H1 (cell line): ENCODE measurements at regions not wholly inside any gene's neighbourhood (a gene's known extent, or its start where the extent isn't known, plus 50 kb on each side); places are given as distances from the start of the nearest gene placed in this dataset.

Source experiments
- CTCF ChIA-PET: fragments of 300-600 bp; sonication (Branson Sonifier 250); formaldehyde crosslinking; loops from one replicate; lab custom pipeline; 2021; ENCODE audit not compliant: partially characterized antibody; lab: Charles Lee
- POLR2A ChIA-PET: fragments of 300-600 bp; sonication (Branson Sonifier 250); formaldehyde crosslinking; loops from one replicate; lab custom pipeline; 2021; ENCODE audit warnings: inconsistent platforms; ENCODE audit not compliant: partially characterized antibody; lab: Charles Lee
- DNase-seq, 2 experiments: peaks; one replicate each; pipeline versions ENCODE4 v3.0.0 to v3.0.0-alpha.2; 2010 to 2022; ENCODE audit warnings: low spot score in 2 of 2, low read depth in 1 of 2, mixed read lengths in 1 of 2
- FAIRE-seq: peaks from 2 replicates; lab custom pipeline; 2011; peaks lifted over from hg19 to GRCh38; lab: Jason Lieb, UNC
- H2AFZ ChIP-seq: 2 replicates; pipeline ENCODE4 v1.8.1; 2012; ENCODE audit warnings: low read length, inconsistent platforms
- H2AK5ac ChIP-seq: 2 replicates; pipeline ENCODE4 v1.6.1; 2013; ENCODE audit warnings: low read depth, low read length
- H2BK120ac ChIP-seq: replicated peaks from 2 replicates; pipeline ENCODE3; 2013; ENCODE audit warnings: low read depth, low read length, inconsistent platforms
- H2BK12ac ChIP-seq: 2 replicates; pipeline ENCODE4 v1.6.1; 2013; ENCODE audit warnings: low read depth, low read length
- H2BK15ac ChIP-seq: 2 replicates; pipeline ENCODE4 v1.6.1; 2013; ENCODE audit warnings: low read length
- H2BK20ac ChIP-seq: 2 replicates; pipeline ENCODE4 v1.6.1; 2013; ENCODE audit warnings: low read length
- H2BK5ac ChIP-seq: 2 replicates; pipeline ENCODE4 v1.6.1; 2013; ENCODE audit warnings: low read depth, low read length
- H3K14ac ChIP-seq: 2 replicates; pipeline ENCODE4 v1.6.1; 2013; ENCODE audit warnings: inconsistent platforms; ENCODE audit not compliant: insufficient read length
- H3K18ac ChIP-seq: 2 replicates; pipeline ENCODE4 v1.6.1; 2013; ENCODE audit warnings: low read length; ENCODE audit errors: extremely low read depth
- H3K23ac ChIP-seq: 2 replicates; pipeline ENCODE4 v1.6.1; 2013; ENCODE audit warnings: inconsistent platforms; ENCODE audit not compliant: insufficient read length
- H3K23me2 ChIP-seq: 2 replicates; pipeline ENCODE4 v1.6.1; 2013; ENCODE audit warnings: low read depth, low read length
- H3K27ac ChIP-seq: 2 replicates; pipeline ENCODE4 v1.6.1; 2011; ENCODE audit warnings: low read depth, low read length, inconsistent platforms
- H3K27me3 ChIP-seq, 4 experiments: replicated peaks in 1 of 4; 1 replicate in 1 of 4; 2 replicates in 3 of 4; pipeline versions ENCODE4 v1.6.1 to v1.8.1; 2011 to 2013; ENCODE audit warnings: low read length in 3 of 4, mild to moderate bottlenecking in 3 of 4, inconsistent platforms in 2 of 4, mixed read lengths in 2 of 4, moderate library complexity in 1 of 4; ENCODE audit not compliant: control insufficient read depth in 3 of 4, insufficient read depth in 3 of 4; ENCODE audit errors: extremely low read depth in 1 of 4
- H3K36me3 ChIP-seq, 4 experiments: 2 replicates each; pipeline versions ENCODE4 v1.6.1 to v1.8.1; 2011 to 2013; ENCODE audit warnings: mild to moderate bottlenecking in 4 of 4, low read length in 3 of 4, moderate library complexity in 2 of 4, control low read depth in 1 of 4, inconsistent platforms in 1 of 4; ENCODE audit not compliant: insufficient read depth in 4 of 4, control insufficient read depth in 2 of 4
- H3K4ac ChIP-seq: replicated peaks from 2 replicates; pipeline ENCODE3; 2013; ENCODE audit warnings: low read length, low read depth, mixed read lengths, inconsistent platforms; ENCODE audit not compliant: insufficient read length
- H3K4me1 ChIP-seq, 4 experiments: replicated peaks in 1 of 4; 1 replicate in 1 of 4; 2 replicates in 3 of 4; pipeline versions ENCODE4 v1.6.1 to v1.8.1; 2011 to 2013; ENCODE audit warnings: low read length in 3 of 4, inconsistent platforms in 2 of 4, mixed read lengths in 1 of 4; ENCODE audit not compliant: insufficient read depth in 4 of 4, control insufficient read depth in 3 of 4
- H3K4me2 ChIP-seq, 2 experiments: 2 replicates each; pipeline versions ENCODE4 v1.6.1 to v1.8.1; 2011 to 2013; ENCODE audit warnings: low read depth in 2 of 2, low read length in 2 of 2, control low read depth in 1 of 2, inconsistent platforms in 1 of 2, mild to moderate bottlenecking in 1 of 2; ENCODE audit not compliant: insufficient read depth in 1 of 2
- H3K4me3 ChIP-seq, 4 experiments: fragments of 200-600, 300-600 bp in 1 of 4; sonication (generic), shearing (Covaris generic), sonication (Bioruptor Twin) in 1 of 4; 2 replicates each; pipeline versions ENCODE4 v1.5.1 to v1.8.1; 2011 to 2016; ENCODE audit warnings: low read length in 4 of 4, low read depth in 3 of 4, control low read depth in 2 of 4, inconsistent platforms in 2 of 4, mild to moderate bottlenecking in 2 of 4, mixed read lengths in 1 of 4, moderate library complexity in 1 of 4; ENCODE audit not compliant: insufficient read depth in 2 of 4; ENCODE audit errors: extremely low read depth in 1 of 4
- H3K56ac ChIP-seq: replicated peaks from 2 replicates; pipeline ENCODE3; 2013; ENCODE audit warnings: low read depth, mild to moderate bottlenecking, mixed read lengths, low read length, inconsistent platforms; ENCODE audit not compliant: insufficient read length
- H3K79me1 ChIP-seq: 2 replicates; pipeline ENCODE4 v1.6.1; 2013; ENCODE audit warnings: low read depth, low read length, control low read depth
- H3K79me2 ChIP-seq, 2 experiments: 2 replicates each; pipeline versions ENCODE4 v1.6.1 to v1.8.1; 2012 to 2013; ENCODE audit warnings: low read length in 2 of 2, mild to moderate bottlenecking in 2 of 2, inconsistent platforms in 1 of 2; ENCODE audit not compliant: insufficient read depth in 2 of 2, control insufficient read depth in 1 of 2
- H3K9ac ChIP-seq, 4 experiments: replicated peaks in 1 of 4; 1 replicate in 1 of 4; 2 replicates in 3 of 4; pipeline versions ENCODE4 v1.6.1 to v1.8.1; 2011 to 2013; ENCODE audit warnings: low read depth in 3 of 4, low read length in 3 of 4, control low read depth in 2 of 4, mild to moderate bottlenecking in 2 of 4, moderate library complexity in 2 of 4, inconsistent platforms in 1 of 4; ENCODE audit errors: extremely low read depth in 1 of 4
- H3K9me3 ChIP-seq, 2 experiments: 2 replicates each; pipeline versions ENCODE4 v1.6.1 to v1.8.1; 2012 to 2013; ENCODE audit warnings: mild to moderate bottlenecking in 2 of 2, moderate library complexity in 2 of 2, control low read depth in 1 of 2, inconsistent platforms in 1 of 2, low read depth in 1 of 2, low read length in 1 of 2, mixed read lengths in 1 of 2; ENCODE audit not compliant: insufficient read depth in 2 of 2
- H4K20me1 ChIP-seq, 2 experiments: replicated peaks in 1 of 2; 2 replicates each; pipeline versions ENCODE3 to v1.8.1; 2011 to 2013; ENCODE audit warnings: inconsistent platforms in 2 of 2, low read length in 2 of 2, mild to moderate bottlenecking in 1 of 2; ENCODE audit not compliant: insufficient read depth in 2 of 2, control insufficient read depth in 1 of 2
- H4K5ac ChIP-seq: 2 replicates; pipeline ENCODE4 v1.6.1; 2013; ENCODE audit warnings: low read length, low read depth, mixed read lengths, inconsistent platforms; ENCODE audit not compliant: insufficient read length
- H4K8ac ChIP-seq: 2 replicates; pipeline ENCODE4 v1.8.0; 2013; ENCODE audit warnings: mild to moderate bottlenecking, moderate library complexity, low read length, inconsistent platforms; ENCODE audit not compliant: insufficient read depth; ENCODE audit errors: extremely low read depth
- H4K91ac ChIP-seq: replicated peaks from 2 replicates; pipeline ENCODE3; 2013; ENCODE audit warnings: low read length, mixed read lengths, inconsistent platforms; ENCODE audit not compliant: insufficient read length
- CTBP2 ChIP-seq: IDR thresholded peaks from 2 replicates; pipeline ENCODE4 v1.7.0; 2011; ENCODE audit warnings: borderline replicate concordance, mild to moderate bottlenecking, moderate library complexity, mixed read lengths, low read length; ENCODE audit not compliant: insufficient read depth, insufficient read length
- HDAC6 ChIP-seq: IDR thresholded peaks from one replicate; pipeline ENCODE4 v1.7.1; 2012; ENCODE audit warnings: low read depth, mild to moderate bottlenecking, inconsistent platforms, low read length, moderate library complexity
- KDM4A ChIP-seq: IDR thresholded peaks from one replicate; pipeline ENCODE4 v1.7.1; 2012; ENCODE audit warnings: low read depth, mild to moderate bottlenecking, moderate library complexity, low read length, inconsistent platforms; ENCODE audit not compliant: severe bottlenecking
- RAD21 ChIP-seq, 2 experiments: IDR thresholded peaks in 1 of 2; conservative IDR thresholded peaks in 1 of 2; 2 replicates each; pipeline ENCODE4 v1.6.1; 2011; ENCODE audit warnings: low read depth in 2 of 2, low read length in 2 of 2, improper control_type of control experiment in 1 of 2, inconsistent platforms in 1 of 2, mild to moderate bottlenecking in 1 of 2, moderate library complexity in 1 of 2
- TCF12 ChIP-seq: IDR thresholded peaks from 2 replicates; pipeline ENCODE4 v1.6.1; 2011; ENCODE audit warnings: low read depth, mild to moderate bottlenecking, low read length
- ZNF274 ChIP-seq: IDR thresholded peaks from 2 replicates; pipeline ENCODE4 v1.7.0; 2012; ENCODE audit warnings: low read length, borderline replicate concordance; ENCODE audit errors: extremely low read depth
- WGBS, 2 experiments: shearing (Covaris generic) in 1 of 2; methylation state at CpG; one replicate each; pipeline versions ENCODE4 v1.1.6 to v1.1.7; 2013 to 2015; ENCODE audit warnings: low lambda C conversion rate in 2 of 2, mixed read lengths in 2 of 2, inconsistent platforms in 1 of 2, low coverage in 1 of 2, missing lambda C conversion rate in 1 of 2; ENCODE audit not compliant: insufficient replicate concordance in 2 of 2, insufficient coverage in 1 of 2, insufficient read length in 1 of 2; ENCODE audit errors: extremely low coverage in 1 of 2, missing lambda C conversion rate in 1 of 2; 5-methylcytosine and 5-hydroxymethylcytosine counted together
- TF ChIP-seq, protein P1 (sequence below): IDR thresholded peaks from 2 replicates; pipeline ENCODE4 v1.6.1; 2012; ENCODE audit warnings: inconsistent platforms

DNA sequence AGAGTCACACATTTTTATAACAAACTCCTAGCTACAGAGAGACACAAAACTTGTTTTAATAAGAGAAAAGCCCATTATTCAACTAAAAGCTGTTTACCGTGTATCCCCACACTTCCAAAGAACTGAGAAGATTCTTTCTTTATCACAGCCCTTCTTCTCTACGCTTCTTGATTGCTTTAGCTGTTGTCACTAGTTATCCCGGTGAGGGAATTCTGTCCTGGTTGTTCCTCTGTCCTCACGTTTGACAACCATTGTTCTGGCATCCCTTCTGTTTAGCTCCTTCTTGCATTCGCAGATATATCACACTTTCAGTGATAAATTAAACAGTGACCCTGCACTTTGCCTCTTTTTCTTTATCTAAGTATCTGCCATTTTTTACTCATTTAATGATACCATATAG, 1035.1 kb upstream of the PCDH20 start:
- WGBS, 2 experiments = 79% methylated on average over 5 of the region's 5 CpGs; no CpG with 5 or more reads in 1 of the 2 experiments

More for the DNA sequence above, 1035.1 kb upstream of the PCDH20 start:
- no peak overlapping the region for H2BK12ac ChIP-seq
- TF ChIP-seq CTBP2 = no peak
- TF ChIP-seq, protein P1, sequence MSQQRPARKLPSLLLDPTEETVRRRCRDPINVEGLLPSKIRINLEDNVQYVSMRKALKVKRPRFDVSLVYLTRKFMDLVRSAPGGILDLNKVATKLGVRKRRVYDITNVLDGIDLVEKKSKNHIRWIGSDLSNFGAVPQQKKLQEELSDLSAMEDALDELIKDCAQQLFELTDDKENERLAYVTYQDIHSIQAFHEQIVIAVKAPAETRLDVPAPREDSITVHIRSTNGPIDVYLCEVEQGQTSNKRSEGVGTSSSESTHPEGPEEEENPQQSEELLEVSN = no peak
- TF ChIP-seq RAD21 (IDR thresholded peaks at IDR 0.05 in 1 of 2, conservative IDR thresholded peaks at IDR 0.05 in 1 of 2; ENCODE audit: low read depth in 2 of 2, low read length in 2 of 2) = no peak
- no peak for TF ChIP-seq TCF12
- TF ChIP-seq HDAC6 = no peak
- TF ChIP-seq KDM4A = no peak
- no peak for TF ChIP-seq ZNF274
- no peak overlapping the region for H2AFZ ChIP-seq
- no peaks in the 10 kb centered on the region for H3K79me1 ChIP-seq
- no peaks in the 10 kb centered on the region for H4K20me1 ChIP-seq
- FAIRE-seq = no peak
- no peak overlapping the region for H2BK120ac ChIP-seq
- H2BK15ac ChIP-seq = no peak overlapping the region
- H2AK5ac ChIP-seq = no peak overlapping the region
- ChIA-PET POLR2A (no interaction called here), CTCF (interaction anchor here (0.7 kb wide), 1 partner anchor 54 kb away, joined by 3 read pairs; no protein-coding TSS in a partner anchor)
- no peaks in the 10 kb centered on the region for H3K23me2 ChIP-seq
- DNase-seq = no peak
- H3K36me3 ChIP-seq = no peaks in the 10 kb centered on the region
- H3K4me1 ChIP-seq = no peaks in the 10 kb centered on the region
- H3K9ac ChIP-seq = no peak overlapping the region
- H3K4ac ChIP-seq = no peak overlapping the region
- no peak overlapping the region for H4K5ac ChIP-seq
- no peak overlapping the region for H4K91ac ChIP-seq
- no peaks in the 10 kb centered on the region; a peak in 1 of 4 replicates for H3K9me3 ChIP-seq
- H3K4me2 ChIP-seq = no peak overlapping the region
- no peak overlapping the region for H3K56ac ChIP-seq
- H3K4me3 ChIP-seq = no peak overlapping the region
- no peak overlapping the region for H2BK5ac ChIP-seq
- no peak overlapping the region for H3K27ac ChIP-seq
- no peak overlapping the region for H3K14ac ChIP-seq
- H2BK20ac ChIP-seq = no peak overlapping the region
- no peak overlapping the region for H4K8ac ChIP-seq
- H3K23ac ChIP-seq = no peak overlapping the region
- H3K18ac ChIP-seq = no peak overlapping the region
- no peaks in the 10 kb centered on the region for H3K27me3 ChIP-seq
- H3K79me2 ChIP-seq = no peaks in the 10 kb centered on the region
